ENCODE measurements at regions not wholly inside any gene's neighbourhood (a gene's known extent, or its start where the extent isn't known, plus 50 kb on each side); places are given as distances from the start of the nearest gene placed in this dataset.

DNA sequence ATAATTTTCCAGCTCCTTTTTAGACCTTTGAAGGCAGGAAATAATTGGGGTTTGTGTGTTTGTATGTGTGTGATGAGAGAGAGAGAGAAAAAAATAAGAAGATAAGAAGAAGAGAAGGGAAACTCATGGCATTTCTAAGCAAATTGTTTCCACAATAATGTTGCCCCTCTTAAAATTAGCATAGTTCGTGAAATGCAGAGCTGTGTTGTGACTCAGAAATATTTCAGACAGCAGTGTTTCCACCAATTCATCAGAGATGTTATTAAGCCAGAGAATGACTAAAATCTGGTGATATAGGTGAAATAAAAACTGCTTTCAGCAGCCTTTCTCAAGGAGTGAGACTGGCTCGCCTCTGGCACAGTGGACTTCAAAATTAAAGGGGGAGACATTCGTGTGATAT is 65.9 kb upstream of the ARHGAP5 start:
- POLR2A ChIA-PET = no interaction called here
- Histone ChIP-seq H3K27ac (ENCODE audit: extremely low read depth, low read depth, low read length) (no peak overlapping the region), H3K4me1 (ENCODE audit: control insufficient read depth, insufficient read depth, low read length) (peaks cover 11% of the 10 kb centered on the region), H3K9me3 (ENCODE audit: control insufficient read depth, insufficient read depth, low read depth, low read length) (no peaks in the 10 kb centered on the region), H3K36me3 (ENCODE audit: control insufficient read depth in 2 of 2, insufficient read depth in 1 of 2, low read length in 2 of 2) (no peaks in the 10 kb centered on the region), H3K4me3 (ENCODE audit: low read depth, low read length) (no peak overlapping the region)
- TF ChIP-seq ZNF560 (tag by site-specific recombination; IDR thresholded peaks at IDR 0.05; ENCODE audit: borderline replicate concordance) (no peak), ZNF354C (tag by site-specific recombination; IDR thresholded peaks at IDR 0.05; ENCODE audit: borderline replicate concordance, low read depth) (no peak), SP3 (tag by site-specific recombination; IDR thresholded peaks at IDR 0.05) (no peak), ZNF175 (tag by site-specific recombination; IDR thresholded peaks at IDR 0.05) (no peak), ZNF184 (tag by site-specific recombination; IDR thresholded peaks at IDR 0.05) (no peak), MYNN (tag by site-specific recombination; IDR thresholded peaks at IDR 0.05; ENCODE audit: borderline replicate concordance) (no peak), ZNF202 (tag by site-specific recombination; IDR thresholded peaks at IDR 0.05; ENCODE audit: borderline replicate concordance) (no peak), ZNF214 (tag by site-specific recombination; IDR thresholded peaks at IDR 0.05; ENCODE audit: borderline replicate concordance) (no peak)
- TF ChIP-seq, protein P1, sequence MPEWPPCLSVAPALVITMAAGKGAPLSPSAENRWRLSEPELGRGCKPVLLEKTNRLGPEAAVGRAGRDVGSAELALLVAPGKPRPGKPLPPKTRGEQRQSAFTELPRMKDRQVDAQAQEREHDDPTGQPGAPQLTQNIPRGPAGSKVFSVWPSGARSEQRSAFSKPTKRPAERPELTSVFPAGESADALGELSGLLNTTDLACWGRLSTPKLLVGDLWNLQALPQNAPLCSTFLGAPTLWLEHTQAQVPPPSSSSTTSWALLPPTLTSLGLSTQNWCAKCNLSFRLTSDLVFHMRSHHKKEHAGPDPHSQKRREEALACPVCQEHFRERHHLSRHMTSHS (tag by site-specific recombination; IDR thresholded peaks at IDR 0.05) = no peak
- TF ChIP-seq, protein P2, sequence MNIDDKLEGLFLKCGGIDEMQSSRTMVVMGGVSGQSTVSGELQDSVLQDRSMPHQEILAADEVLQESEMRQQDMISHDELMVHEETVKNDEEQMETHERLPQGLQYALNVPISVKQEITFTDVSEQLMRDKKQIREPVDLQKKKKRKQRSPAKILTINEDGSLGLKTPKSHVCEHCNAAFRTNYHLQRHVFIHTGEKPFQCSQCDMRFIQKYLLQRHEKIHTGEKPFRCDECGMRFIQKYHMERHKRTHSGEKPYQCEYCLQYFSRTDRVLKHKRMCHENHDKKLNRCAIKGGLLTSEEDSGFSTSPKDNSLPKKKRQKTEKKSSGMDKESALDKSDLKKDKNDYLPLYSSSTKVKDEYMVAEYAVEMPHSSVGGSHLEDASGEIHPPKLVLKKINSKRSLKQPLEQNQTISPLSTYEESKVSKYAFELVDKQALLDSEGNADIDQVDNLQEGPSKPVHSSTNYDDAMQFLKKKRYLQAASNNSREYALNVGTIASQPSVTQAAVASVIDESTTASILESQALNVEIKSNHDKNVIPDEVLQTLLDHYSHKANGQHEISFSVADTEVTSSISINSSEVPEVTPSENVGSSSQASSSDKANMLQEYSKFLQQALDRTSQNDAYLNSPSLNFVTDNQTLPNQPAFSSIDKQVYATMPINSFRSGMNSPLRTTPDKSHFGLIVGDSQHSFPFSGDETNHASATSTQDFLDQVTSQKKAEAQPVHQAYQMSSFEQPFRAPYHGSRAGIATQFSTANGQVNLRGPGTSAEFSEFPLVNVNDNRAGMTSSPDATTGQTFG (tag by site-specific recombination; IDR thresholded peaks at IDR 0.05; ENCODE audit: borderline replicate concordance) = no peak
- CTCF ChIA-PET = interaction anchor here (0.7 to 0.9 kb wide), 2 partner anchors 12 to 42 kb away, joined by 3 to 4 read pairs; no protein-coding TSS in a partner anchor

DNA sequence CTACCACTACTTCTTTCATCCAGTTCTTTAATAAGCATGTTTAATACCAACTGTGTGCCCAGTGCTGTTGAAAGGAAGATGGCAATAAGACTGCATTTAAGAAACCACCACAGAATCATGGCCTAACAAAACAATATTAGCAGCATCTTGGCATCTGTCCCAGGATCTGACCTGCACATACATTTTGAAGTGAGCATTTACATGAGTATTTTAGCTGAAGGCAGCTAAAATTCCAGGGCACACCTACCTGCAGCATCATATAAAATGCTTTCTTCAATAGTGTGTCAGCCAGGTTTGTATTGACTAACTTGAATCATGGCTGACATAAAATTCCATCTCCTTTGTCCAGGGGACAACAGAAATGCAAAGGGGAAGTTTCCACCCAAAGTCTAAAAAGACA is 65.0 kb upstream of the ARHGAP5 start:
- no peak overlapping the region for H3K27ac ChIP-seq (ENCODE audit: extremely low read depth, low read depth, low read length)
- H3K9me3 ChIP-seq (ENCODE audit: control insufficient read depth, insufficient read depth, low read depth, low read length) = no peaks in the 10 kb centered on the region
- ChIA-PET POLR2A (no interaction called here), CTCF (no interaction called here)
- H3K4me1 ChIP-seq (ENCODE audit: control insufficient read depth, insufficient read depth, low read length) = 0 out of 2 replicates have a peak, but pooled peaks cover 4% of the 10 kb centered on the region
- H3K4me3 ChIP-seq (ENCODE audit: low read depth, low read length) = no peak overlapping the region
- H3K36me3 ChIP-seq (ENCODE audit: control insufficient read depth in 2 of 2, insufficient read depth in 1 of 2, low read length in 2 of 2) = no peaks in the 10 kb centered on the region
- TF ChIP-seq, protein P3, sequence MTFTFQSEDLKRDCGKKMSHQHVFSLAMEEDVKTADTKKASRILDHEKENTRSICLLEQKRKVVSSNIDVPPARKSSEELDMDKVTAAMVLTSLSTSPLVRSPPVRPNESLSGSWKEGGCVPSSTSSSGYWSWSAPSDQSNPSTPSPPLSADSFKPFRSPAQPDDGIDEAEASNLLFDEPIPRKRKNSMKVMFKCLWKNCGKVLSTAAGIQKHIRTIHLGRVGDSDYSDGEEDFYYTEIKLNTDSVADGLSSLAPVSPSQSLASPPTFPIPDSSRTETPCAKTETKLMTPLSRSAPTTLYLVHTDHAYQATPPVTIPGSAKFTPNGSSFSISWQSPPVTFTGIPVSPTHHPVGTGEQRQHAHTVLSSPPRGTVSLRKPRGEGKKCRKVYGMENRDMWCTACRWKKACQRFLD (tag by site-specific recombination; IDR thresholded peaks at IDR 0.05) = no peak
- TF ChIP-seq ZNF521 (tag by site-specific recombination; IDR thresholded peaks at IDR 0.05) (no peak), ZNF623 (tag by site-specific recombination; IDR thresholded peaks at IDR 0.05) (no peak), EGR2 (tag by site-specific recombination; IDR thresholded peaks at IDR 0.05; ENCODE audit: low read depth) (no peak), SETDB1 (IDR thresholded peaks at IDR 0.05; ENCODE audit: insufficient read length, low read length) (no peak), ZNF140 (tag by site-specific recombination; IDR thresholded peaks at IDR 0.05) (no peak)
- TF ChIP-seq, protein P4, sequence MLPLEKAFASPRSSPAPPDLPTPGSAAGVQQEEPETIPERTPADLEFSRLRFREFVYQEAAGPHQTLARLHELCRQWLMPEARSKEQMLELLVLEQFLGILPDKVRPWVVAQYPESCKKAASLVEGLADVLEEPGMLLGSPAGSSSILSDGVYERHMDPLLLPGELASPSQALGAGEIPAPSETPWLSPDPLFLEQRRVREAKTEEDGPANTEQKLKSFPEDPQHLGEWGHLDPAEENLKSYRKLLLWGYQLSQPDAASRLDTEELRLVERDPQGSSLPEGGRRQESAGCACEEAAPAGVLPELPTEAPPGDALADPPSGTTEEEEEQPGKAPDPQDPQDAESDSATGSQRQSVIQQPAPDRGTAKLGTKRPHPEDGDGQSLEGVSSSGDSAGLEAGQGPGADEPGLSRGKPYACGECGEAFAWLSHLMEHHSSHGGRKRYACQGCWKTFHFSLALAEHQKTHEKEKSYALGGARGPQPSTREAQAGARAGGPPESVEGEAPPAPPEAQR (tag by site-specific recombination; IDR thresholded peaks at IDR 0.05) = no peak
- TF ChIP-seq, protein P2 (tag by site-specific recombination; IDR thresholded peaks at IDR 0.05; ENCODE audit: borderline replicate concordance) = no peak
- TF ChIP-seq, protein P5, sequence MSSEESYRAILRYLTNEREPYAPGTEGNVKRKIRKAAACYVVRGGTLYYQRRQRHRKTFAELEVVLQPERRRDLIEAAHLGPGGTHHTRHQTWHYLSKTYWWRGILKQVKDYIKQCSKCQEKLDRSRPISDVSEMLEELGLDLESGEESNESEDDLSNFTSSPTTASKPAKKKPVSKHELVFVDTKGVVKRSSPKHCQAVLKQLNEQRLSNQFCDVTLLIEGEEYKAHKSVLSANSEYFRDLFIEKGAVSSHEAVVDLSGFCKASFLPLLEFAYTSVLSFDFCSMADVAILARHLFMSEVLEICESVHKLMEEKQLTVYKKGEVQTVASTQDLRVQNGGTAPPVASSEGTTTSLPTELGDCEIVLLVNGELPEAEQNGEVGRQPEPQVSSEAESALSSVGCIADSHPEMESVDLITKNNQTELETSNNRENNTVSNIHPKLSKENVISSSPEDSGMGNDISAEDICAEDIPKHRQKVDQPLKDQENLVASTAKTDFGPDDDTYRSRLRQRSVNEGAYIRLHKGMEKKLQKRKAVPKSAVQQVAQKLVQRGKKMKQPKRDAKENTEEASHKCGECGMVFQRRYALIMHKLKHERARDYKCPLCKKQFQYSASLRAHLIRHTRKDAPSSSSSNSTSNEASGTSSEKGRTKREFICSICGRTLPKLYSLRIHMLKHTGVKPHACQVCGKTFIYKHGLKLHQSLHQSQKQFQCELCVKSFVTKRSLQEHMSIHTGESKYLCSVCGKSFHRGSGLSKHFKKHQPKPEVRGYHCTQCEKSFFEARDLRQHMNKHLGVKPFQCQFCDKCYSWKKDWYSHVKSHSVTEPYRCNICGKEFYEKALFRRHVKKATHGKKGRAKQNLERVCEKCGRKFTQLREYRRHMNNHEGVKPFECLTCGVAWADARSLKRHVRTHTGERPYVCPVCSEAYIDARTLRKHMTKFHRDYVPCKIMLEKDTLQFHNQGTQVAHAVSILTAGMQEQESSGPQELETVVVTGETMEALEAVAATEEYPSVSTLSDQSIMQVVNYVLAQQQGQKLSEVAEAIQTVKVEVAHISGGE (tag by site-specific recombination; conservative IDR thresholded peaks at IDR 0.05; ENCODE audit: low read depth) = no peak

All from HEK293 (cell line).